GM18517 (cell line): ENCODE measurements at regions not wholly inside any gene's neighbourhood (a gene's known extent, or its start where the extent isn't known, plus 50 kb on each side); places are given as distances from the start of the nearest gene placed in this dataset.

Source experiments
- ATAC-seq: cut with Tn5 transposase; IDR thresholded peaks from one replicate; pipeline ENCODE4 v1.9.1; 2021; ENCODE audit warnings: mild to moderate bottlenecking, moderate library complexity; ENCODE audit not compliant: unreplicated experiment

DNA sequence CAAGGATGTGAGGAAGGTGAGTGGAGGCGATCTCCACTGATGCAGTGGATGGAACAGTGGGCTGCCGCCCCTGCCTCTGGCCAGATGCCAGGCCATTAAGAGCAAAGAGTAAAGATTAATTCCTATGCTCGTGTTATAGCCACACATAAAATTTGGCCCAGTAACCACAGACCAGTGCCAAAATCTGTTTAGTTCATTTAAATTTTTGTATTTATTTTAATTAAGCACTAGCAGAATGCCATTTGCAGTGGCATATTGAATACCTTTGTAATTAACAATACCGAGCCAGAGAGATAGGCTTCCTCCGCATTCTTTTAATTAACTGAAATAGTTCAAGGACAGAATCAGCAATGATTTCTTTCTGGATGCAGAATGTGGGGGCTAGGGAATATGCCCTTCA lies 179.8 kb downstream of the MED10 start:
- ATAC-seq: no peak

DNA sequence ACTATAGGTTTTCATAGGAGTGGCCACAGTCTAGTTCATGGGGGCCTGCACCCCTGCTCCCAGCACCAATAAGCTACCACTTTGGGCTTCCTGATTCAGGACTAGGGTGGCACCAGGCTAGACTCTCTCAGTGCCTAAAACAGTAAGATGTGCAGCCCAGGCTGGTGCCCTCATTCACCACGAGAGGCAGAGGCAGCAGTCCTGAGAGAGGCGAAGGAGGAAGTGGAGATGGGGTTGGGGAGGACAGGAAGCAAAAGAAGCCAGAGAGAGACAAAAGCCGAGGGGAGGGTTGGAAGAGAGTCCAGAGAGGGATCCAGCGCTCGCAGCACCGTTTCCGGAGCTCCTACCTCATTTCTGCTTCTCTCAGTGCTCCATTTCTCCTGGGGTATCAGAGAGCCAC lies 180.9 kb downstream of the MED10 start:
- ATAC-seq: no peak

DNA sequence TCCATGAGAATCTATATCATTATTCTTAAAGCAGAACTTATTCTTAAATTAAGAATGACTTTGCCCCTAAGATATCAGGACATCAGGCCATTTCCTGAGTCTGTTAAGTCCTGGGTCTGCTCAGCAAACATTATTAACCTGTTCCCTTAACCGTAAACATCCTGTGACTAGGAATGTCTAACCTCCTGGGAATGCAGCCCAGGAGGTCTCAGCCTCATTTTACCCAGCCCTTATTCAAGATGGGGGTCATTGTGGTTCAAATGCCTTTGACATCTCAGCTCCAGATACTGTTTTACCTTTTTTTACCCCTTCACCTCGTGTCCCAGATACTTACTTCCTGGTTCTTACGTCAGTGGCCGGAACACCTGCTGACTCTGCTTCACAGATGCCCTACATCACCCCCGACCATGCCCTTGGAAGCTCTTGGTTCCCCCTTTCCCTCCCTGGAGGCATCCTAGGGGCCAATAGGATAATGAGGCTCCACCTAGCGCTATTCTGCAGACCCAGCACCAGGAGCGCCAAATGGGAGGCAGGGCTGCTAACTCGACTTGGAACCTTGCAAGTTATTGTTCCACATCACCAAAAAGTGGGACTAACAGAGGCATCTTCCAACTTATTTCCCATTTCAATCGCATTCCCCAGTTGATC lies 182.5 kb downstream of the MED10 start:
- ATAC-seq: no peak

DNA sequence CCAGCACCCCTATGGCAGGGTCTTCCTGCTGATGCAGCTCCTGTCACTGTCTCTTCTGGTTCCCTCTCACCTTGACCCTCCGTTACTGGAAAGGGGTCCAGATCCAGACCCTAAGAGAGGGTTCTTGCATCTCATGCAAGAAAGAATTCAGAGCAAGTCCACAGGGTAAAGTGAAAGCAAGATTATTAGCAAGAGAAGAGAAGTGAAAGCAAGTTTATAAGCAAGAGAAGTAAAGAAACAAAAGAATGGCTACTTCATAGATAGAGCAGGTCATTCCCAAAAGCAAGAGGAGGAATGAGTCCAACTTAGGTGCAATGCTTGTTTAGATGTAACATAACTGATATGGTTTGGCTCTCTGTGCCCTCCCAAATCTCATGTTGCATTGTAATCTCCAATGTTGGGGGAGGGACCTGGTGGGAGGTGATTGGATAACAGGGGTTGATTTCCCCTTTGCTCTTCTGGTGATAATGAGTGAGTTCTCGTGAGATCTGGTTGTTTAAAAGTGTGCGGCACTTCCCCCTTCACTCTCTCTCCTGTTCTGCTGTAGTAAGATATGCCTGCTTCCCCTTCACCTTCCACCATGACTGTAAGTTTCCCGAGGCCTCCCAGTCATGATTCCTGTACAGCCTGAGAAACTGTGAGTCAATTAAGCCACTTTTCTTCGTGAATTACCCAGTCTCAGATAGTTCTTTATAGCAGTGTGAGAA lies 183.3 kb downstream of the MED10 start:
- no peak for ATAC-seq

DNA sequence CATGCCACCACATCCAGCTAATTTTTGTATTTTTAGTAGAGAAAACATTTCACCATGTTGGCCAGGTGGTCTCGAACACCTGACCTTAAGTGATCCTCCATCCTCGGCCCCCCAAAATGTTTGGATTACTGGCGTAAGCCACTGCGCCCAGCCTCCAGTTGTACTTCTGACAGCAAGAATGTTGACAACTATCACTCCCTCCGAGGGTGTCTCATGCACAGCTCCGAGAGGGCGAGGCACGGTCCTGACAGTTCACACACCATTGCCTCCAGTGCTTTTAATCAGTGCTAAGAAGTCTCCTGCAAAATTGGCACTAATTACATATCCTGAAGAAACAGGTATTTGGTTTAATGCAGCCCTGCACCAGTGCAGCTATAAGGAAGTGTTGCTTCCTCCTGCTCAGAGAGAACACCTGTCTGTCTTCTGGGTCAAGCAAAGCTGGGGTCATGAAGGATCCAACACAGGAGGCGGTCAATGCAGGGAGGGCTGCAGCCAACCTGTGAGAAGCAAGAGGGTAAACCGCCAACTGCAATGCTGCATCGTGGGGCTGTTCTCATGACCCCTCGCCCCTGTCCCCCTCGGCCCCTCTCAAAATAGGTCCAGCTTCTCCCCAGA lies 184.0 kb downstream of the MED10 start:
- no peak for ATAC-seq

DNA sequence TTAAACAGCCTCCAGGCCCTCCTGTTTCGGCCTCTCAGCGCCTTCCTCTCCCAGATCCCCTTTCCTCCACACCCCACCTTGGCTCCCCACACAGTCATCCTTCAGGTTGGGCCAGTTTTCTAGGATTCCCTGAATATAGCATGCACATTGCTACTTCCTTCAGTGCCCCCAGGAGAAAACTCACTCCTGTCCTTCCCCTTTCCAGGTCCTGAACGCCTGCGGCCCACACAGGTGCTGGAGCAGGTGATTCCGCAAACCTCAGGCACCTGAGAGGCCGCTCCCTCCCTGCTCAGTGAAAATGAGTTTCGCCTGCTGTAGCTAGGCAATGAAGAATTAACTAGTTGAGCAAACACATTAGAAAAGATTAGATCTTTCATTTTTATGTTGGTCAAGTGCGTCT lies 185.0 kb downstream of the MED10 start:
- no peak for ATAC-seq

DNA sequence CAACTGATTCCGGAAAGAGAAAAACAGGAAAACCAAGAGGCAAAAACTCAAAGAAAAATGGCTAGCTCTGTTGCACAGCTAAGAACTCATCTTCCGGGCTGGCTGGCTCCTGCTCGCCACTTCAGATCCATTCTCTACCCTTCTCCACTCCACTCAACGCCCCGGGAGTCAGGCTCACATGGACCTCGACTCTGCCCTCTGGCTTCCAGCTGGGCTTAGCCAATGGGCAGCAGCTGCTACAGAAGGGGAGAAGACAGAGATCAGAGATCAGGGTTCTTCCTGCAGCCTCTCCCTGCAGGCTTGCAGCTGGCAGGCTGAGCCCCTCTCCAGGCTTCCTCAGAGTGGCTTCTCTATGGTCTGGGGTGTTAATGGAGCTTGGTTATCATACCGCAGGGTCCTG lies 187.5 kb downstream of the MED10 start:
- ATAC-seq: no peak

DNA sequence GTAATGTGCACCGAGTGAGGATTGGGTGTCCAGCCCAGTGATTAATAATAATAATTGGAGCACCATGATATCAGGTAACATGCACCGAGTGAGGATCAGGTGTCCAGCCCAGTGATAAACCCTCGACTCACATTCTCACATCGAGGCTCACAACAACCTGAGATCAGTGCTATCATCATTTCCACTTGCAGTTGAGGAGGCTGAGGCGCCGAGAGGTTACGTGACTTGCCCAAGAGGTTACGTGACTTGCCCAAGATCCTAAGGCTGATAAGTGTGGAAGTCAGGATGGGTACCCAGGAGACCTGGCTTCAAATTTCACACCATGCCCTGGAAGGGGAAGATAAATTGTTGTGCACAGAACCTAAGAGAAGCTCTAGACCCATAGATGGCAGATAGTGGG lies 189.4 kb downstream of the MED10 start:
- no peak for ATAC-seq

DNA sequence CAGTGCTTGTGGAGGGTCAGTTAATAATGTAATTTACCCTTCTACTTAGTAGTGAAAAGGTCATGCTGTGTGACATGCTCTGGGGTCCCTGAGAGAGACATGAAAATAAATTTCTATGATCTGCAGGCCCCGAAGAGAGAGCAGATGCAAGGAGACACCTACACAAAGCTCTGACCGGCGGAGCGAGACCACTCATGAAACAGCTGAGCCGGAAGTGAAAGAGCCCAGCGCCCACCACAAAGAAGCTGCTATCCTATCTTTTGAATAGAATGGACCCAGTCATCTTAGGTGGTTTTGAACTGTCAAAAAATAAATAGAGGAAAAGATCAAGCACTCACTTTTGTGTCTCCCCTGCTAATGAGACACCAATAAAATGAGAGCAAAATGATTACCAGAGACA lies 190.0 kb downstream of the MED10 start:
- ATAC-seq: peak; percentile 95

DNA sequence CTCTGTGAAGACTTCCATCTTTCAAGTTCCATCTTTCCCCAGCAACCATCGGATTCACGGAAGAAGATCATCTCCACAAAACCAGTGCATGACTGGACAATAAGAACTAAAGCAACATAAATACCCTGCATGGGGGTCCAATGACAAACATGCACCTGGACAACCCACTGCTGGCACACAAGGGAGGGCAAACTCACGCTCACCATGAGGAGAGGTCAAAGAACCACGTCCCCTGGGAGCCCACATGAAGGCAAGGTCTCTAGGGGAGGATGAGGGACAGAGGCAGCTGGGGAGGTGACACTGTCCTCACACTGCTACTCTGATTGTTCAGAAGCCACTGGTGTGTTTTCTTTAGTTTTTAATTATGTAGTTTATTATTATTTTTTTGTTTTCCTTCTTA lies 190.8 kb downstream of the MED10 start:
- ATAC-seq: no peak

DNA sequence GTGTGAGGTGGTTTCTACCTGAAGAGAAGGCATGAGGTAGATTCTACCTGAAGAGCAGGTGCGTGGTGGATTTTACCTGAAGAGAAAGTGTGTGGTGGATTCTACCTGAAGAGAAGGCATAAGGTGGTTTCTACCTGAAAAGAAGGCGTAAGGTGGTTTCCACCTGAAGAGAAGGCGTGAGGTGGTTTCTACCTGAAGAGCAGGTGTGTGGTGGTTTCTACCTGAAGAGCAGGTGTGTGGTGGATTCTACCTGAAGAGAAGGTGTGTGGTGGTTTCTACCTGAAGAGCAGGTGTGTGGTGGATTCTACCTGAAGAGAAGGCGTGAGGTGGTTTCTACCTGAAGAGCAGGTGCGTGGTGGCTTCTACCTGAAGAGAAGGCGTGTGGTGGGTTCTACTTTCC lies 192.8 kb downstream of the MED10 start:
- no peak for ATAC-seq

DNA sequence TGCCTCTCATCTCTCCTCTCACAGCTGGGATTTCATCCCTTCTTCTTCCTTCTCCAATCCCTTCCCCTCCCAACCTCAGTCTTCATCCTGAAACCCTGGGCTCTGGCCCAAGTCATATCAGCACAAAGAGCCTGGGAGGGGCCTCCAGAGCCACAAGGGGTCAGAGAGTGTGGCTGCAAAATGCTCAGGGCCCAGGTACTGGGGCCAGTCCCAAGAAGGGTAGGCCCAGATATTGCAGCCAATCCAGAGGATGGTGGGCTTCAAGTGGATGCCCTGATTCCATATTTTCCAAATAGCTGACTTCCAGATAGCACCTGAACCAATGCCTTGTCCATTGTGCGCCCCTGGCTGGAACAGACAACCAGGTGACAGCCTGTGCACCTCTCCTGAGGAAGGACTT lies 193.9 kb downstream of the MED10 start:
- no peak for ATAC-seq

DNA sequence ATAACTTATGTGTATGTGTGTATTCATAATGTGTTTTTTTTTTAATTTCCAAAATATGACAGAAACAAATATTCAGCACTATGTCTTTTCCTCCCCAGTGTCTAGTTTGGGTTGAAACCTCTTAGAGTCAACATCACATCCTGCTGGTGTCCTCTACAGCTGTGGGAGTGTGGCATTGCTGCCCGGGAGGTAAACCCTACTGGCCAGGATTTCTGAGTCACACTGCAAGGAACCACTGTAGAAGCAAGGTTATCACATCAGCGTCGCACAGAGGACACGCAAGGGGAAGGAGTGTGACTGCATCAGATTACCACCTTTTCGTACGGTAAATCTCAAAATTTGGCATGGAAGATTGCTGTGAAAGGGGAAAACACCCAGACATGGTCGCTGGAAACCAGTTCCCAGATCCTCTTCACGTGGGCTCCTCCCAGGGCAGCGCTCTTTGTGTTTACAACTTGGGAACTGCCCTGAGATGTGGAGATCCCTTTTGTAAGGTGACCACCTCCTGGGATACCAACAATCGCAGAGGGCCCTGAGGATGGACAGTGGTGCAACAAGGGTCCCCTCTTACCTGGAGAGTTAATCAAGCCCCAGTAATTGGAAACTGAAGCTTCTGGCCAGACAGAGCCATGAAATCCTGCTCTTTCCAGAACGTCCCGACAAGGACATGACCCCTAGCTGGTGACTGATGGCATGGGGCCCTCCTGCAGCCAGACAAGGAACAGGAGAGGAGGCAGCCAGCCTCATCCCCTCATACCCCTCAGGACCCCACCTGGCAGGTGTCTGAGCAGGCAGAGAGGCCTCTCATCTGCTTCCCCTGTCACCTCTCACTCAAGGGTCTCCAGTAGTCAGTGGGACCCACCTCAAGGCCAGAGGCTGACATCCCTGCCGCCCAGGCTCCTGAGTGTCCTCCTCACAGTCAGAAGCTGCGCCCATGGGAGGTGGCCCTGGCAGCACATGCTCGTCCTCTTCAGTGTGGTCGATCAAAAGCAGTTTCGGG lies 194.7 kb downstream of the MED10 start:
- no peak for ATAC-seq

DNA sequence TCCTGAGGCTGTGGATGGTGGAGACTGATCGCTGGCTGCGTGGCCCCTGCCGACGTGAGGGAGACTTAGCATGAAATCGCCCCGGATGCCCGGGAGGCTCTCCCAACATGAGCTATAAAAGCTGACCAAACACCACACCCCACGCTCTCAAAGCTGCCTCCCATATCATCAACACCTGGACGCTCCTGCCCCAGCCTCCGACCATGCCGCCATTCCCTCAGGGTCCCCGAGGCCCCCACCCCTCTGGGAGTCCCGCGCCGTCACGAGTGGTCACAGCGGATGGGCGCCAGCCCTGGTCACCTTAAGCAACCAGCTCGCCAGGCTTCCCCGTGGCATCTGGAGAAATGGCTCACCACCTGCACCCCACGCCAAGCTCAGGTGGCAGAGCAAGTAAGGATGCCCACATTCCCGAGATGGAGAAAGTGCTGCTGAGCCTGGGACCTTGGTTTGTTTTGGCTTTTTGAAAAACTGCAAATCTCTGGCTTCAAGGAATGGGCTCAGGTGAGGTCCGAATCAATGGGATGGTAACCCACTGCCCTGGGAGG lies 196.0 kb downstream of the MED10 start:
- ATAC-seq: no peak

DNA sequence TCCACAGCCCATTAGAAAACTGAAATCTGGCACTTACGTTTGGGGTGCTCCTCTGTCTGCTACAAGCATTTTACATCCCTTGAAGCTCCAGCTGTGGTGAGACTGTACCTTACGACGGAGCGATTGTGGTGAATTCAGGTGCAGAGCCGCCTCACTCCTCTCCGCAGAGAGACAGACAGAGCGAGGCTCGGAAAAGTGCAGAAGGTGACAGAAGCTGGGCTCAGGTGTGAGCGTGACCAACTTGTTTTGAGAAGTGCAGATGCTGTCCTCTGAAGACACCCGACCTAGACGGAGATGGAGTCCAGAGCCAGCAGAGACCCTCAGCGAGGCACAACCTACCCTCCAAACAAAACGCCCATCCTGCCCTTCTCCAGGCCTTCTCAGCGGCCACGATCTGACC lies 196.5 kb downstream of the MED10 start:
- ATAC-seq: no peak

DNA sequence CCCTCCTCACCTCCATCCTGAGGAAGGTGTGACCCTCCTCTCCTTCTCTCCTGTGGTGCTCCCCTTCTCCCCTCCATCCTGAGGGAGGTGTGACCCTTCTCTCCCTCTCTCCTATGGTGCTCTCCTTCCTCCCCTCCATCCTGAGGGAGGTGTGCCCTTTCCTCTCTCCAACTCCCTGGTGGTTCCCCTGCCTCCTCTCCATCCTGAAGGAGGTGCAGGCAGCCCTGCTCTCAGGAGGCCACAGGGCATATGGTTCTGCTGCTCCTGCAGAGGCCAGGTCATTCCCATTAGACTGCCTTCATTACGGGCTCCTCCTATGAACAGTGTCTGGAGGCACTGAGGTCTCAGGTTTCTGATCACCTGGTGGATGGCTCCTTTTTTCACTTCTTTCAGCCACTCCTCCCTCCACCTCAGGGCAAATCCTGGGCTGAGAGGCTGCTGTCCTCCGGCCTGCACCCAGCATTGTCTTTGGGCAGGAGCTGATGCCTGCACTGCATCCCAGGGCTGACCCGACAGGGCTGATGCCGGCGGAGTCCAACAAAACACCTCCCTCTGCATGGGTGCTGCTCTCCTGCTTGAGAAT lies 197.1 kb downstream of the MED10 start:
- ATAC-seq: no peak

DNA sequence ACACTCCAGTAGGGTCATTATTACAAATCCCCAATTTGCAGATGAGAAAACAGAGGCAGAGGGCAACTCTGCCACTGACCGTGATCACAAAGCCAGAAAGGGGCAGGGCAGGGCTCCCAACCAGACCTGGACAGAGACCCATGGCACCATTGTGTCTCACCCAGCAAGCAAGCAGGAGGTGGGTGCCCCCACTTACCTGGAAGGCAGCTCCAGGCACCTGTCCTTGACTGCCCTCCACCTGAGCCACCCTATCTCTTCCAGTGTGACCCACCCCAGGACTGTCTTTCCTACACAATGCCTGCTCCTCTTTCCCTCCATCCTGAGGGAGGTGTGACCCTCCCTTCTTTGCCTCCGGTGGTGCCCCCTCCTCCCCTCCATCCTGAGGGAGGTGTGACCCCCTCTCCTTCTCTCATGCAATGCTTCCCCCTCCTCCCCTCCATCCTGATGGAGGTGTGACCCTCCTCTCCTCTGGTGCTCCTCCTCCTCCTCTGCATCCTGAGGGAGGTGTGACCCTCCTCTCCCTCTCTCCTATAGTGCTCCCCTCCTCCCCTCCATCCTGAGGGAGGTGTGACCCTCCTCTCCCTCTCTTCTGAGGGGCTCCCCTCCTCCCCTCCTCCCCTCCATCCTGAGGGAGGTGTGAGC lies 198.0 kb downstream of the MED10 start:
- no peak for ATAC-seq

DNA sequence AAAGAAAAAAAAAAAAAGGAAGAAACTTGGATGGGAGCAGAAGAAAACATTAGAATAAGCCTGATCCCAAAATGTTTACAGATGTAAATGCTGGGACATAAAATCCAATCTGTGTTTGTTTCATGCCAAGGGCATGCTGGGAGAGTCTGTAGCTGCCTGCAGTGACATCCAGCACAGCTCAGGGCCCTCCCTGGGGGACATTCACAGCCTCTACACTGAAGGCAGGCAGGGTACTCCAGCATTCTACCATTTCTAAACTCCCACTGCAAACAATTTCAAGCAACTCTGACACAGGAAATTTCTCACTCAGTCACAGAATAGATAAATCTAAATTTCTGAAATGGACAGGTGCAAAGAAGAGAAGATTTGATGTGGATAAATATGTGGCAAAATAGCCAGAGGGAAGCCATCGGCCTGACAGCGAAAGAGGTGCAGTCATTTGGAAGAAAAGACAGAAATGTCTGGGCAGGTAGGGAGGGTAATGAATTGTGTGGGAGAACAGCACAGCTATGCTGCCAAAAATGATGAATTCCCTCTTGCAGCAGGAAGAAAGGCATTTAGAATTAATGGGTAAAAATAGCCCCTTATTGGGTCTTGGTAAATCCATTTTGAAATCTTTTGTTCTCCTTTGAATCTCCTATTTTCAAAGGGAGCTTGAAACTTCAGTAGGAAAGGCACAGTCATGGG lies 199.4 kb downstream of the MED10 start:
- ATAC-seq: no peak

DNA sequence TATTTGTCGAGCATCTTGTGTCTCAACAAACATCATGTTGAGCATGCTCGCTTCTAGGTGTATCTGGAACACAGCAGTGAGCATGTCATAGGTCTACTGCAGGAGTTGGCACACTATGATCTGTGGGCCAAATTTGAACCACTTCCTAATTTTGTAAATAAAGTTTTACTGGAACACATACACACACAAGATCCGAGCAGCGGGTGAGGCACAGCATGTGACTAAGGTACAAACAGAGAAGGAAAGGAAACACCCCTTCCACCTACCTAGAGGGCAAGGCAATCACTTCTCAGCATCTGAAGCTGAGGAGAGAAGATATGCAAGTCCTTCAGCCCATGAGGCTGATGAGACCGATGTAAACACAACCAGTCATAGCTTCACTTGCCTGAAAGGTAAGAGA lies 200.4 kb downstream of the MED10 start:
- no peak for ATAC-seq
